ENCODE measurements at regions not wholly inside any gene's neighbourhood (a gene's known extent, or its start where the extent isn't known, plus 50 kb on each side); places are given as distances from the start of the nearest gene placed in this dataset.

- DNase-seq (ENCODE audit: low spot score), result no peak
Observed at GRCh38 chr2:120589771-120590608, 145.7 kb upstream of the GLI2 start.

- DNase-seq (ENCODE audit: low spot score), result no peak
Observed at GRCh38 chr2:120590841-120591240, 144.8 kb upstream of the GLI2 start.

GRCh38 chr2:120591572-120591971, 144.1 kb upstream of the GLI2 start:
- no peak for DNase-seq (ENCODE audit: low spot score)

- DNase-seq (ENCODE audit: low spot score), result no peak
Observed at GRCh38 chr2:120592084-120592483, 143.6 kb upstream of the GLI2 start.

- DNase-seq (ENCODE audit: low spot score), result no peak
Observed at GRCh38 chr2:120593921-120594686, 141.6 kb upstream of the GLI2 start.

- no peak for DNase-seq (ENCODE audit: low spot score)
Observed at GRCh38 chr2:120594856-120595685, 140.6 kb upstream of the GLI2 start.

GRCh38 chr2:120595739-120596138, 139.9 kb upstream of the GLI2 start:
- DNase-seq (ENCODE audit: low spot score), result no peak

GRCh38 chr2:120596191-120596811, 139.4 kb upstream of the GLI2 start:
- no peak for DNase-seq (ENCODE audit: low spot score)

GRCh38 chr2:120596990-120597594, 138.6 kb upstream of the GLI2 start:
- DNase-seq (ENCODE audit: low spot score), result no peak

GRCh38 chr2:120597595-120598193, 138.0 kb upstream of the GLI2 start:
- DNase-seq (ENCODE audit: low spot score), result no peak

GRCh38 chr2:120598416-120598815, 137.3 kb upstream of the GLI2 start:
- DNase-seq (ENCODE audit: low spot score), result no peak

GRCh38 chr2:120599072-120599471, 136.6 kb upstream of the GLI2 start:
- no peak for DNase-seq (ENCODE audit: low spot score)

GRCh38 chr2:120599656-120600055, 136.0 kb upstream of the GLI2 start:
- no peak for DNase-seq (ENCODE audit: low spot score)

GRCh38 chr2:120600335-120600734, 135.3 kb upstream of the GLI2 start:
- no peak for DNase-seq (ENCODE audit: low spot score)

GRCh38 chr2:120600786-120601185, 134.9 kb upstream of the GLI2 start:
- no peak for DNase-seq (ENCODE audit: low spot score)

GRCh38 chr2:120601566-120601965, 134.1 kb upstream of the GLI2 start:
- DNase-seq (ENCODE audit: low spot score), result no peak

- DNase-seq (ENCODE audit: low spot score), result no peak
Observed at GRCh38 chr2:120602251-120602650, 133.4 kb upstream of the GLI2 start.

- DNase-seq (ENCODE audit: low spot score), result no peak
Observed at GRCh38 chr2:120604767-120605166, 130.9 kb upstream of the GLI2 start.

- no peak for DNase-seq (ENCODE audit: low spot score)
Observed at GRCh38 chr2:120605231-120605935, 130.3 kb upstream of the GLI2 start.

- no peak for DNase-seq (ENCODE audit: low spot score)
Observed at GRCh38 chr2:120606280-120606679, 129.4 kb upstream of the GLI2 start.

- DNase-seq (ENCODE audit: low spot score), result no peak
Observed at GRCh38 chr2:120606931-120607330, 128.7 kb upstream of the GLI2 start.
